Loucy (cell line): ENCODE measurements at regions not wholly inside any gene's neighbourhood (a gene's known extent, or its start where the extent isn't known, plus 50 kb on each side); places are given as distances from the start of the nearest gene placed in this dataset.

Source experiments
- H2AFZ ChIP-seq: fragments of 200-600 bp; sonication (generic); 2 replicates; pipeline ENCODE4 v1.6.0; 2016; ENCODE audit warnings: antibody characterized with exemption, mild to moderate bottlenecking, low read length, moderate library complexity
- H3F3A ChIP-seq: fragments of 200-600 bp; 2 replicates; pipeline ENCODE4 v1.6.0; 2016; ENCODE audit warnings: antibody characterized with exemption, low read depth, mild to moderate bottlenecking
- H3K27me3 ChIP-seq: fragments of 200-600 bp; sonication (generic); 2 replicates; pipeline ENCODE4 v1.6.1; 2014; ENCODE audit warnings: low read length, mild to moderate bottlenecking; ENCODE audit not compliant: insufficient read depth, poor library complexity, severe bottlenecking
- H3K36me3 ChIP-seq: fragments of 200-600 bp; sonication (generic); 2 replicates; pipeline ENCODE4 v1.6.1; 2016; ENCODE audit warnings: low read length; ENCODE audit not compliant: insufficient read depth
- H3K4me1 ChIP-seq: fragments of 200-600 bp; sonication (generic); 2 replicates; pipeline ENCODE4 v1.5.1; 2014; ENCODE audit warnings: low read length, mild to moderate bottlenecking; ENCODE audit not compliant: insufficient read depth, poor library complexity, severe bottlenecking
- H3K4me2 ChIP-seq: fragments of 200-600 bp; sonication (generic); 2 replicates; pipeline ENCODE4 v1.6.0; 2014; ENCODE audit warnings: antibody characterized with exemption, low read length, low read depth, mild to moderate bottlenecking; ENCODE audit not compliant: poor library complexity, severe bottlenecking
- H3K4me3 ChIP-seq: fragments of 200-600 bp; sonication (generic); 2 replicates; pipeline ENCODE4 v1.5.1; 2014; ENCODE audit warnings: low read length, mild to moderate bottlenecking, mixed read lengths; ENCODE audit not compliant: poor library complexity, severe bottlenecking
- H3K79me2 ChIP-seq: fragments of 200-600 bp; sonication (generic); 2 replicates; pipeline ENCODE4 v1.6.1; 2014; ENCODE audit warnings: low read length; ENCODE audit not compliant: insufficient read depth
- H3K9ac ChIP-seq: fragments of 200-600 bp; sonication (generic); 2 replicates; pipeline ENCODE4 v1.6.0; 2014; ENCODE audit warnings: mild to moderate bottlenecking, low read depth, low read length, moderate library complexity; ENCODE audit not compliant: poor library complexity, severe bottlenecking
- H3K9me2 ChIP-seq: fragments of 200-600 bp; sonication (generic); replicated peaks from 2 replicates; pipeline ENCODE4 v1.6.1; 2016; ENCODE audit warnings: low read depth, low read length, mixed read lengths
- H3K9me3 ChIP-seq: fragments of 200-600 bp; sonication (generic); 2 replicates; pipeline ENCODE4 v1.6.1; 2014; ENCODE audit warnings: mild to moderate bottlenecking, antibody characterized with exemption, low read length, low read depth; ENCODE audit not compliant: insufficient read depth
- H4K20me1 ChIP-seq: fragments of 200-600 bp; sonication (generic); 2 replicates; pipeline ENCODE4 v1.6.0; 2014; ENCODE audit warnings: antibody characterized with exemption, low read length, mild to moderate bottlenecking; ENCODE audit not compliant: insufficient read depth, poor library complexity, severe bottlenecking
- CTCF ChIP-seq: fragments of 200-600 bp; sonication (generic); conservative IDR thresholded peaks from 2 replicates; pipeline ENCODE4 v1.5.1; 2014; ENCODE audit warnings: mild to moderate bottlenecking, antibody characterized with exemption, low read length
- EZH2phosphoT487 ChIP-seq: fragments of 200-600 bp; IDR thresholded peaks from 2 replicates; pipeline ENCODE4 v1.6.1; 2018; ENCODE audit warnings: antibody characterized with exemption, mild to moderate bottlenecking, moderate library complexity, borderline replicate concordance

GRCh38 chr2:172297531-172297930 lies 129.9 kb upstream of the ITGA6 start:
- H3K4me3 ChIP-seq: no peak overlapping the region
- TF ChIP-seq EZH2phosphoT487 (no peak), CTCF (no peak)
- H3F3A ChIP-seq: no peaks in the 10 kb centered on the region
- no peaks in the 10 kb centered on the region for H3K79me2 ChIP-seq
- no peaks in the 10 kb centered on the region for H3K27me3 ChIP-seq
- H3K4me1 ChIP-seq: peaks cover 24% of the 10 kb centered on the region
- H3K9me3 ChIP-seq: no peaks in the 10 kb centered on the region
- no peaks in the 10 kb centered on the region for H3K36me3 ChIP-seq
- H3K9ac ChIP-seq: no peak overlapping the region
- no peak overlapping the region for H2AFZ ChIP-seq
- H3K9me2 ChIP-seq: no peaks in the 10 kb centered on the region
- peak overlapping the region; percentile 30 for H3K4me2 ChIP-seq
- no peaks in the 10 kb centered on the region for H4K20me1 ChIP-seq

- no peak overlapping the region for H3K4me3 ChIP-seq
- H3K27me3 ChIP-seq: no peaks in the 10 kb centered on the region
- no peaks in the 10 kb centered on the region for H3F3A ChIP-seq
- no peaks in the 10 kb centered on the region for H3K9me2 ChIP-seq
- H3K36me3 ChIP-seq: no peaks in the 10 kb centered on the region
- no peaks in the 10 kb centered on the region for H4K20me1 ChIP-seq
- H3K4me2 ChIP-seq: no peak overlapping the region
- TF ChIP-seq EZH2phosphoT487: no peak
- no peak for TF ChIP-seq CTCF
- H3K4me1 ChIP-seq: peaks cover 24% of the 10 kb centered on the region
- no peaks in the 10 kb centered on the region for H3K79me2 ChIP-seq
- no peak overlapping the region for H2AFZ ChIP-seq
- no peaks in the 10 kb centered on the region for H3K9me3 ChIP-seq
- no peak overlapping the region for H3K9ac ChIP-seq
Observed at GRCh38 chr2:172297950-172298349, 129.4 kb upstream of the ITGA6 start.

GRCh38 chr2:172299741-172300140 lies 127.6 kb upstream of the ITGA6 start:
- no peak for TF ChIP-seq CTCF
- TF ChIP-seq EZH2phosphoT487: no peak
- H3K36me3 ChIP-seq: no peaks in the 10 kb centered on the region
- H3K79me2 ChIP-seq: no peaks in the 10 kb centered on the region
- H3K9me3 ChIP-seq: no peaks in the 10 kb centered on the region
- no peaks in the 10 kb centered on the region for H3F3A ChIP-seq
- H2AFZ ChIP-seq: no peak overlapping the region
- no peaks in the 10 kb centered on the region for H3K27me3 ChIP-seq
- no peak overlapping the region for H3K9ac ChIP-seq
- no peak overlapping the region for H3K4me3 ChIP-seq
- H4K20me1 ChIP-seq: no peaks in the 10 kb centered on the region
- H3K9me2 ChIP-seq: no peaks in the 10 kb centered on the region
- H3K4me2 ChIP-seq: no peak overlapping the region
- H3K4me1 ChIP-seq: peaks cover 24% of the 10 kb centered on the region
